ENCODE measurements at regions not wholly inside any gene's neighbourhood (a gene's known extent, or its start where the extent isn't known, plus 50 kb on each side); places are given as distances from the start of the nearest gene placed in this dataset.

GRCh38 chr18:6610466-6610865, 119.0 kb upstream of the ARHGAP28 start:
- H3K27me3 ChIP-seq (ENCODE audit: insufficient read depth, low read length) = no peaks in the 10 kb centered on the region
- no peaks in the 10 kb centered on the region for H3K36me3 ChIP-seq (ENCODE audit: control insufficient read depth in 1 of 2, insufficient read depth in 2 of 2, low read length in 2 of 2)
- H3K4me2 ChIP-seq (ENCODE audit: low read length) = no peak overlapping the region
- ATAC-seq = no peak
- POLR2A ChIA-PET = no interaction called here
- no peaks in the 10 kb centered on the region for H3K79me2 ChIP-seq (ENCODE audit: insufficient read depth, low read length)
- H3K9ac ChIP-seq (ENCODE audit: low read length) = no peak overlapping the region
- H3K27ac ChIP-seq (ENCODE audit: low read depth, low read length) = no peak overlapping the region
- H3K4me3 ChIP-seq (replicated peaks in 1 of 2; ENCODE audit: low read depth in 1 of 2, low read length in 2 of 2) = no peak overlapping the region
- DNase-seq (ENCODE audit: low read depth, low spot score) = no peak
- CTCF ChIA-PET = no interaction called here
- no TSS peak for BruUV-seq (replicated peaks)
- RAD21 ChIA-PET (ENCODE audit: low non-redundant PET in 1 of 2, low total read pairs in 2 of 2, uncharacterized antibody in 2 of 2, unreplicated experiment in 2 of 2) = no interaction called here
- peaks cover 5 to 41% of the 10 kb centered on the region in 2 experiments; a peak in 2 of 4 replicates for H3K9me3 ChIP-seq (ENCODE audit: control insufficient read depth in 1 of 2, insufficient read depth in 1 of 2, low read depth in 1 of 2, low read length in 2 of 2)
- no peak overlapping the region for H2AFZ ChIP-seq (ENCODE audit: low read depth, low read length, poor library complexity, severe bottlenecking)
- no peaks in the 10 kb centered on the region for H3K4me1 ChIP-seq (ENCODE audit: control insufficient read depth in 1 of 2, insufficient read depth in 2 of 2, low read length in 2 of 2)
- H4K20me1 ChIP-seq (ENCODE audit: insufficient read depth) = no peaks in the 10 kb centered on the region
- intact Hi-C loops (cut with micrococcal nuclease) = no loop called here
- no peaks in the 10 kb centered on the region for H3K9me2 ChIP-seq (ENCODE audit: insufficient read depth)
- TF ChIP-seq YY1 (IDR thresholded peaks at IDR 0.05; ENCODE audit: extremely low read depth, insufficient replicate concordance, low read depth, low read length) (no peak), SP1 (IDR thresholded peaks at IDR 0.05; ENCODE audit: low read depth) (no peak), ELF1 (IDR thresholded peaks at IDR 0.05; ENCODE audit: borderline replicate concordance, low read depth) (no peak), ZNF274 (IDR thresholded peaks at IDR 0.05; ENCODE audit: low read depth, low read length) (no peak), JUND (IDR thresholded peaks at IDR 0.05) (no peak), CBX3 (IDR thresholded peaks at IDR 0.05; ENCODE audit: low read depth) (no peak), EZH2 (IDR thresholded peaks at IDR 0.05) (no peak), SIN3A (IDR thresholded peaks at IDR 0.05; ENCODE audit: low read depth) (no peak), ZFX (IDR thresholded peaks at IDR 0.05) (no peak), ATF3 (IDR thresholded peaks at IDR 0.05) (no peak), POLR2AphosphoS5 (IDR thresholded peaks at IDR 0.05; ENCODE audit: low read depth, low read length) (no peak), CTCF (IDR thresholded peaks at IDR 0.05 in 2 of 3, conservative IDR thresholded peaks at IDR 0.05 in 1 of 3; ENCODE audit: borderline replicate concordance in 1 of 3, insufficient read depth in 1 of 3, low read depth in 2 of 3, low read length in 2 of 3) (no peak), RAD21 (IDR thresholded peaks at IDR 0.05; ENCODE audit: low read depth) (no peak), POLR2A (IDR thresholded peaks at IDR 0.05; ENCODE audit: borderline replicate concordance, extremely low read depth, insufficient read depth, insufficient read length) (no peak), MAX (IDR thresholded peaks at IDR 0.05) (no peak), TCF7L2 (IDR thresholded peaks at IDR 0.05; ENCODE audit: borderline replicate concordance, extremely low read depth, insufficient read depth, insufficient read length) (no peak), REST (IDR thresholded peaks at IDR 0.05; ENCODE audit: low read depth) (no peak), CEBPB (IDR thresholded peaks at IDR 0.05; ENCODE audit: low read depth) (no peak)
